ENCODE measurements at regions not wholly inside any gene's neighbourhood (a gene's known extent, or its start where the extent isn't known, plus 50 kb on each side); places are given as distances from the start of the nearest gene placed in this dataset.

GRCh38 chr22:49118065-49118464, 709.6 kb downstream of the BRD1 start:
- peaks cover 68% of the 10 kb centered on the region for H3K9me3 Mint-ChIP-seq
- H3K4me3 Mint-ChIP-seq: no peak overlapping the region
- no peak for DNase-seq
- no peaks in the 10 kb centered on the region; the same call in none of the 2 replicates for H3K27me3 Mint-ChIP-seq (ENCODE audit: insufficient read depth)
- H3K4me1 Mint-ChIP-seq (ENCODE audit: low read depth): no peaks in the 10 kb centered on the region
- H3K27ac Mint-ChIP-seq: no peak overlapping the region
- peaks cover 4% of the 10 kb centered on the region; the same call in 1 of the 2 replicates for H3K36me3 Mint-ChIP-seq (ENCODE audit: low read depth)
- no peak for TF ChIP-seq CTCF (IDR thresholded peaks at IDR 0.05)

- Mint-ChIP-seq H3K36me3 (ENCODE audit: low read depth) (peaks cover 4% of the 10 kb centered on the region; the same call in 1 of the 2 replicates), H3K4me3 (no peak overlapping the region), H3K27me3 (ENCODE audit: insufficient read depth) (no peaks in the 10 kb centered on the region; the same call in none of the 2 replicates), H3K9me3 (peaks cover 69% of the 10 kb centered on the region), H3K27ac (no peak overlapping the region), H3K4me1 (ENCODE audit: low read depth) (no peaks in the 10 kb centered on the region)
- DNase-seq: no peak
- TF ChIP-seq CTCF (IDR thresholded peaks at IDR 0.05): no peak
Observed at GRCh38 chr22:49117486-49117885, 710.2 kb downstream of the BRD1 start.

- H3K4me1 Mint-ChIP-seq (ENCODE audit: low read depth): no peaks in the 10 kb centered on the region
- H3K27ac Mint-ChIP-seq: no peak overlapping the region
- no peak overlapping the region for H3K4me3 Mint-ChIP-seq
- peaks cover 66% of the 10 kb centered on the region for H3K9me3 Mint-ChIP-seq
- no peak for TF ChIP-seq CTCF (IDR thresholded peaks at IDR 0.05)
- no peaks in the 10 kb centered on the region; the same call in 1 of the 2 replicates for H3K36me3 Mint-ChIP-seq (ENCODE audit: low read depth)
- DNase-seq: no peak
- no peaks in the 10 kb centered on the region; the same call in none of the 2 replicates for H3K27me3 Mint-ChIP-seq (ENCODE audit: insufficient read depth)
Observed at GRCh38 chr22:49116486-49117120, 711.1 kb downstream of the BRD1 start.

GRCh38 chr22:49116021-49116420, 711.7 kb downstream of the BRD1 start:
- no peaks in the 10 kb centered on the region; the same call in 1 of the 2 replicates for H3K36me3 Mint-ChIP-seq (ENCODE audit: low read depth)
- H3K9me3 Mint-ChIP-seq: peaks cover 66% of the 10 kb centered on the region
- no peak for DNase-seq
- H3K4me1 Mint-ChIP-seq (ENCODE audit: low read depth): no peaks in the 10 kb centered on the region
- H3K27ac Mint-ChIP-seq: no peak overlapping the region
- no peak overlapping the region for H3K4me3 Mint-ChIP-seq
- no peak for TF ChIP-seq CTCF (IDR thresholded peaks at IDR 0.05)
- no peaks in the 10 kb centered on the region; the same call in none of the 2 replicates for H3K27me3 Mint-ChIP-seq (ENCODE audit: insufficient read depth)

- peaks cover 66% of the 10 kb centered on the region for H3K9me3 Mint-ChIP-seq
- H3K27ac Mint-ChIP-seq: no peak overlapping the region
- no peak overlapping the region for H3K4me3 Mint-ChIP-seq
- no peaks in the 10 kb centered on the region; the same call in 1 of the 2 replicates for H3K27me3 Mint-ChIP-seq (ENCODE audit: insufficient read depth)
- no peaks in the 10 kb centered on the region for H3K4me1 Mint-ChIP-seq (ENCODE audit: low read depth)
- TF ChIP-seq CTCF (IDR thresholded peaks at IDR 0.05): no peak
- DNase-seq: no peak
- no peaks in the 10 kb centered on the region; the same call in 1 of the 2 replicates for H3K36me3 Mint-ChIP-seq (ENCODE audit: low read depth)
Observed at GRCh38 chr22:49115197-49115596, 712.5 kb downstream of the BRD1 start.
